ENCODE measurements at regions not wholly inside any gene's neighbourhood (a gene's known extent, or its start where the extent isn't known, plus 50 kb on each side); places are given as distances from the start of the nearest gene placed in this dataset.

- H3K4me3 ChIP-seq (ENCODE audit: low read depth in 1 of 5, low read length in 5 of 5) = no peak overlapping the region
- H3K4me1 ChIP-seq (ENCODE audit: control insufficient read depth in 5 of 5, insufficient read depth in 5 of 5, low read length in 5 of 5) = no peaks in the 10 kb centered on the region
- no peak overlapping the region for H3K27ac ChIP-seq (ENCODE audit: low read depth, low read length)
- H3K9ac ChIP-seq (ENCODE audit: low read length in 5 of 5) = no peak overlapping the region
- H3K36me3 ChIP-seq (ENCODE audit: control insufficient read depth in 5 of 5, insufficient read depth in 5 of 5, low read length in 5 of 5) = no peaks in the 10 kb centered on the region
- H3K9me3 ChIP-seq (ENCODE audit: control insufficient read depth in 5 of 5, low read length in 5 of 5) = no peaks in the 10 kb centered on the region
- no peaks in the 10 kb centered on the region for H3K27me3 ChIP-seq (ENCODE audit: control insufficient read depth in 5 of 5, insufficient read depth in 4 of 5, low read length in 5 of 5)
Measured at GRCh38 chr4:27702730-27703431, 842.2 kb downstream of the STIM2 start.

- Histone ChIP-seq H3K27ac (ENCODE audit: low read depth, low read length) (no peak overlapping the region), H3K4me1 (ENCODE audit: control insufficient read depth in 5 of 5, insufficient read depth in 5 of 5, low read length in 5 of 5) (no peaks in the 10 kb centered on the region), H3K36me3 (ENCODE audit: control insufficient read depth in 5 of 5, insufficient read depth in 5 of 5, low read length in 5 of 5) (no peaks in the 10 kb centered on the region), H3K27me3 (ENCODE audit: control insufficient read depth in 5 of 5, insufficient read depth in 4 of 5, low read length in 5 of 5) (no peaks in the 10 kb centered on the region), H3K9ac (ENCODE audit: low read length in 5 of 5) (no peak overlapping the region), H3K9me3 (ENCODE audit: control insufficient read depth in 5 of 5, low read length in 5 of 5) (no peaks in the 10 kb centered on the region), H3K4me3 (ENCODE audit: low read depth in 1 of 5, low read length in 5 of 5) (no peak overlapping the region)
Measured at GRCh38 chr4:27703771-27704170, 843.1 kb downstream of the STIM2 start.

- Histone ChIP-seq H3K27ac (ENCODE audit: low read depth, low read length) (no peak overlapping the region), H3K9ac (ENCODE audit: low read length in 5 of 5) (no peak overlapping the region), H3K27me3 (ENCODE audit: control insufficient read depth in 5 of 5, insufficient read depth in 4 of 5, low read length in 5 of 5) (no peaks in the 10 kb centered on the region), H3K9me3 (ENCODE audit: control insufficient read depth in 5 of 5, low read length in 5 of 5) (no peaks in the 10 kb centered on the region), H3K4me3 (ENCODE audit: low read depth in 1 of 5, low read length in 5 of 5) (no peak overlapping the region), H3K36me3 (ENCODE audit: control insufficient read depth in 5 of 5, insufficient read depth in 5 of 5, low read length in 5 of 5) (no peaks in the 10 kb centered on the region), H3K4me1 (ENCODE audit: control insufficient read depth in 5 of 5, insufficient read depth in 5 of 5, low read length in 5 of 5) (no peaks in the 10 kb centered on the region)
Measured at GRCh38 chr4:27711041-27711440, 850.4 kb downstream of the STIM2 start.

GRCh38 chr4:27714073-27714472, 853.4 kb downstream of the STIM2 start:
- Histone ChIP-seq H3K27ac (ENCODE audit: low read depth, low read length) (no peak overlapping the region), H3K27me3 (ENCODE audit: control insufficient read depth in 5 of 5, insufficient read depth in 4 of 5, low read length in 5 of 5) (no peaks in the 10 kb centered on the region), H3K4me3 (ENCODE audit: low read depth in 1 of 5, low read length in 5 of 5) (no peak overlapping the region), H3K36me3 (ENCODE audit: control insufficient read depth in 5 of 5, insufficient read depth in 5 of 5, low read length in 5 of 5) (no peaks in the 10 kb centered on the region), H3K4me1 (ENCODE audit: control insufficient read depth in 5 of 5, insufficient read depth in 5 of 5, low read length in 5 of 5) (no peaks in the 10 kb centered on the region), H3K9me3 (ENCODE audit: control insufficient read depth in 5 of 5, low read length in 5 of 5) (no peaks in the 10 kb centered on the region), H3K9ac (ENCODE audit: low read length in 5 of 5) (no peak overlapping the region)

- Histone ChIP-seq H3K4me3 (ENCODE audit: low read depth in 1 of 5, low read length in 5 of 5) (no peak overlapping the region), H3K9ac (ENCODE audit: low read length in 5 of 5) (no peak overlapping the region), H3K36me3 (ENCODE audit: control insufficient read depth in 5 of 5, insufficient read depth in 5 of 5, low read length in 5 of 5) (no peaks in the 10 kb centered on the region), H3K27ac (ENCODE audit: low read depth, low read length) (no peak overlapping the region), H3K27me3 (ENCODE audit: control insufficient read depth in 5 of 5, insufficient read depth in 4 of 5, low read length in 5 of 5) (no peaks in the 10 kb centered on the region), H3K4me1 (ENCODE audit: control insufficient read depth in 5 of 5, insufficient read depth in 5 of 5, low read length in 5 of 5) (no peaks in the 10 kb centered on the region), H3K9me3 (ENCODE audit: control insufficient read depth in 5 of 5, low read length in 5 of 5) (peaks cover 0 to 4% (median 0%) of the 10 kb centered on the region in 5 donors)
Measured at GRCh38 chr4:27716693-27717430, 856.2 kb downstream of the STIM2 start.

- H3K9ac ChIP-seq (ENCODE audit: low read length in 5 of 5) = no peak overlapping the region
- H3K4me3 ChIP-seq (ENCODE audit: low read depth in 1 of 5, low read length in 5 of 5) = no peak overlapping the region
- peaks cover 0 to 4% (median 0%) of the 10 kb centered on the region in 5 donors for H3K9me3 ChIP-seq (ENCODE audit: control insufficient read depth in 5 of 5, low read length in 5 of 5)
- H3K27ac ChIP-seq (ENCODE audit: low read depth, low read length) = no peak overlapping the region
- no peaks in the 10 kb centered on the region for H3K4me1 ChIP-seq (ENCODE audit: control insufficient read depth in 5 of 5, insufficient read depth in 5 of 5, low read length in 5 of 5)
- no peaks in the 10 kb centered on the region for H3K36me3 ChIP-seq (ENCODE audit: control insufficient read depth in 5 of 5, insufficient read depth in 5 of 5, low read length in 5 of 5)
- no peaks in the 10 kb centered on the region for H3K27me3 ChIP-seq (ENCODE audit: control insufficient read depth in 5 of 5, insufficient read depth in 4 of 5, low read length in 5 of 5)
Measured at GRCh38 chr4:27717431-27717755, 856.8 kb downstream of the STIM2 start.

GRCh38 chr4:27720010-27720766, 859.5 kb downstream of the STIM2 start:
- Histone ChIP-seq H3K4me3 (ENCODE audit: low read depth in 1 of 5, low read length in 5 of 5) (no peak overlapping the region), H3K36me3 (ENCODE audit: control insufficient read depth in 5 of 5, insufficient read depth in 5 of 5, low read length in 5 of 5) (no peaks in the 10 kb centered on the region), H3K27ac (ENCODE audit: low read depth, low read length) (no peak overlapping the region), H3K9me3 (ENCODE audit: control insufficient read depth in 5 of 5, low read length in 5 of 5) (peaks cover 0 to 4% (median 0%) of the 10 kb centered on the region in 5 donors), H3K27me3 (ENCODE audit: control insufficient read depth in 5 of 5, insufficient read depth in 4 of 5, low read length in 5 of 5) (no peaks in the 10 kb centered on the region), H3K4me1 (ENCODE audit: control insufficient read depth in 5 of 5, insufficient read depth in 5 of 5, low read length in 5 of 5) (no peaks in the 10 kb centered on the region), H3K9ac (ENCODE audit: low read length in 5 of 5) (no peak overlapping the region)

- H3K27me3 ChIP-seq (ENCODE audit: control insufficient read depth in 5 of 5, insufficient read depth in 4 of 5, low read length in 5 of 5) = no peaks in the 10 kb centered on the region
- no peak overlapping the region for H3K9ac ChIP-seq (ENCODE audit: low read length in 5 of 5)
- H3K36me3 ChIP-seq (ENCODE audit: control insufficient read depth in 5 of 5, insufficient read depth in 5 of 5, low read length in 5 of 5) = no peaks in the 10 kb centered on the region
- H3K27ac ChIP-seq (ENCODE audit: low read depth, low read length) = no peak overlapping the region
- H3K4me3 ChIP-seq (ENCODE audit: low read depth in 1 of 5, low read length in 5 of 5) = no peak overlapping the region
- H3K4me1 ChIP-seq (ENCODE audit: control insufficient read depth in 5 of 5, insufficient read depth in 5 of 5, low read length in 5 of 5) = no peaks in the 10 kb centered on the region
- H3K9me3 ChIP-seq (ENCODE audit: control insufficient read depth in 5 of 5, low read length in 5 of 5) = peaks cover 0 to 4% (median 0%) of the 10 kb centered on the region in 5 donors
Measured at GRCh38 chr4:27721193-27721592, 860.6 kb downstream of the STIM2 start.

GRCh38 chr4:27728892-27729291, 868.3 kb downstream of the STIM2 start:
- no peaks in the 10 kb centered on the region for H3K36me3 ChIP-seq (ENCODE audit: control insufficient read depth in 5 of 5, insufficient read depth in 5 of 5, low read length in 5 of 5)
- no peak overlapping the region for H3K9ac ChIP-seq (ENCODE audit: low read length in 5 of 5)
- no peaks in the 10 kb centered on the region for H3K9me3 ChIP-seq (ENCODE audit: control insufficient read depth in 5 of 5, low read length in 5 of 5)
- no peaks in the 10 kb centered on the region for H3K27me3 ChIP-seq (ENCODE audit: control insufficient read depth in 5 of 5, insufficient read depth in 4 of 5, low read length in 5 of 5)
- H3K27ac ChIP-seq (ENCODE audit: low read depth, low read length) = no peak overlapping the region
- H3K4me1 ChIP-seq (ENCODE audit: control insufficient read depth in 5 of 5, insufficient read depth in 5 of 5, low read length in 5 of 5) = no peaks in the 10 kb centered on the region
- no peak overlapping the region for H3K4me3 ChIP-seq (ENCODE audit: low read depth in 1 of 5, low read length in 5 of 5)

- Histone ChIP-seq H3K27ac (ENCODE audit: low read depth, low read length) (no peak overlapping the region), H3K36me3 (ENCODE audit: control insufficient read depth in 5 of 5, insufficient read depth in 5 of 5, low read length in 5 of 5) (no peaks in the 10 kb centered on the region), H3K27me3 (ENCODE audit: control insufficient read depth in 5 of 5, insufficient read depth in 4 of 5, low read length in 5 of 5) (no peaks in the 10 kb centered on the region), H3K9ac (ENCODE audit: low read length in 5 of 5) (no peak overlapping the region), H3K4me3 (ENCODE audit: low read depth in 1 of 5, low read length in 5 of 5) (no peak overlapping the region), H3K9me3 (ENCODE audit: control insufficient read depth in 5 of 5, low read length in 5 of 5) (peaks cover 0 to 8% (median 0%) of the 10 kb centered on the region in 5 donors), H3K4me1 (ENCODE audit: control insufficient read depth in 5 of 5, insufficient read depth in 5 of 5, low read length in 5 of 5) (no peaks in the 10 kb centered on the region)
Measured at GRCh38 chr4:27742816-27743215, 882.2 kb downstream of the STIM2 start.
